Gastrocnemius medialis (tissue), 4 donors: ENCODE measurements at regions not wholly inside any gene's neighbourhood (a gene's known extent, or its start where the extent isn't known, plus 50 kb on each side); places are given as distances from the start of the nearest gene placed in this dataset.

Experiments used
- CTCF ChIP-seq, 5 experiments: fragments of 450-650 bp in 3 of 5; fragments of 200-600 bp in 2 of 5; sonication (generic) in 2 of 5; IDR thresholded peaks in 4 of 5; conservative IDR thresholded peaks in 1 of 5; 1 replicate in 4 of 5; 2 replicates in 1 of 5; pipeline ENCODE4 v1.5.1; 2016 to 2019; ENCODE audit warnings: antibody characterized with exemption in 5 of 5, mild to moderate bottlenecking in 3 of 5, moderate library complexity in 3 of 5
- POLR2A ChIP-seq, 2 donors: fragments of 450-650 bp; IDR thresholded peaks; one replicate each; pipeline ENCODE4 v1.6.1; 2017; ENCODE audit warnings: antibody characterized with exemption in 2 of 2, mild to moderate bottlenecking in 2 of 2, moderate library complexity in 2 of 2

- TF ChIP-seq CTCF (IDR thresholded peaks at IDR 0.05 in 4 of 5, conservative IDR thresholded peaks at IDR 0.05 in 1 of 5) (no peak), POLR2A (IDR thresholded peaks at IDR 0.05) (no peak)
Observed at GRCh38 chr11:101777476-101777875, 137.3 kb upstream of the CEP126 start.
